IMR-90 (cell line): ENCODE measurements at regions not wholly inside any gene's neighbourhood (a gene's known extent, or its start where the extent isn't known, plus 50 kb on each side); places are given as distances from the start of the nearest gene placed in this dataset.

Experiments used
- BHLHE40 ChIP-seq: fragments of 150-350 bp; IDR thresholded peaks from 2 replicates; pipeline ENCODE4 v1.6.1; 2016; ENCODE audit warnings: mild to moderate bottlenecking, low read depth, low read length
- FOS ChIP-seq: fragments of 150-350 bp; IDR thresholded peaks from 2 replicates; pipeline ENCODE4 v1.6.1; 2016; ENCODE audit warnings: low read depth, low read length
- MXI1 ChIP-seq: IDR thresholded peaks from 2 replicates; pipeline ENCODE4 v1.6.1; 2012; ENCODE audit warnings: low read depth, mild to moderate bottlenecking, low read length, moderate library complexity, borderline replicate concordance
- NFE2L2 ChIP-seq: fragments of 150-350 bp; IDR thresholded peaks from 2 replicates; pipeline ENCODE4 v1.6.1; 2016; ENCODE audit warnings: low read depth, mild to moderate bottlenecking, low read length
- POLR2A ChIP-seq: IDR thresholded peaks from 2 replicates; pipeline ENCODE4 v1.6.1; 2012; ENCODE audit warnings: mild to moderate bottlenecking, low read depth, low read length
- RAD21 ChIP-seq: IDR thresholded peaks from 2 replicates; pipeline ENCODE4 v1.6.1; 2012; ENCODE audit warnings: low read length, improper control_type of control experiment
- SMC3 ChIP-seq: fragments of 150-350 bp; IDR thresholded peaks from 2 replicates; pipeline ENCODE4 v1.6.1; 2016; ENCODE audit warnings: low read depth, mild to moderate bottlenecking, antibody characterized with exemption, low read length, moderate library complexity
- TF ChIP-seq, protein P1 (sequence below): conservative IDR thresholded peaks from 2 replicates; pipeline ENCODE4 v1.5.1; 2012; ENCODE audit warnings: mild to moderate bottlenecking, low read depth, low read length, improper control_type of control experiment

GRCh38 chr15:95068701-95069521, 837.5 kb downstream of the MCTP2 start:
- TF ChIP-seq FOS = no peak
- TF ChIP-seq SMC3 = no peak
- TF ChIP-seq, protein P1, sequence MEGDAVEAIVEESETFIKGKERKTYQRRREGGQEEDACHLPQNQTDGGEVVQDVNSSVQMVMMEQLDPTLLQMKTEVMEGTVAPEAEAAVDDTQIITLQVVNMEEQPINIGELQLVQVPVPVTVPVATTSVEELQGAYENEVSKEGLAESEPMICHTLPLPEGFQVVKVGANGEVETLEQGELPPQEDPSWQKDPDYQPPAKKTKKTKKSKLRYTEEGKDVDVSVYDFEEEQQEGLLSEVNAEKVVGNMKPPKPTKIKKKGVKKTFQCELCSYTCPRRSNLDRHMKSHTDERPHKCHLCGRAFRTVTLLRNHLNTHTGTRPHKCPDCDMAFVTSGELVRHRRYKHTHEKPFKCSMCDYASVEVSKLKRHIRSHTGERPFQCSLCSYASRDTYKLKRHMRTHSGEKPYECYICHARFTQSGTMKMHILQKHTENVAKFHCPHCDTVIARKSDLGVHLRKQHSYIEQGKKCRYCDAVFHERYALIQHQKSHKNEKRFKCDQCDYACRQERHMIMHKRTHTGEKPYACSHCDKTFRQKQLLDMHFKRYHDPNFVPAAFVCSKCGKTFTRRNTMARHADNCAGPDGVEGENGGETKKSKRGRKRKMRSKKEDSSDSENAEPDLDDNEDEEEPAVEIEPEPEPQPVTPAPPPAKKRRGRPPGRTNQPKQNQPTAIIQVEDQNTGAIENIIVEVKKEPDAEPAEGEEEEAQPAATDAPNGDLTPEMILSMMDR = no peak
- no peak for TF ChIP-seq POLR2A
- TF ChIP-seq BHLHE40 = no peak
- TF ChIP-seq RAD21 = no peak
- no peak for TF ChIP-seq MXI1
- TF ChIP-seq NFE2L2 = no peak
